K562 (cell line): ENCODE measurements at regions not wholly inside any gene's neighbourhood (a gene's known extent, or its start where the extent isn't known, plus 50 kb on each side); places are given as distances from the start of the nearest gene placed in this dataset.

Experiments
- ATAC-seq: fragments of 200-7000 bp; cut with Tn5 transposase; 3 replicates; pipeline ENCODE4 v1.9.1; 2020; ENCODE audit warnings: moderate library complexity
- BruUV-seq: library from RNA; stranded (reverse); fragments of 400-500 nt; replicated peaks from 2 replicates; lab custom pipeline; 2021; lab: Mats Ljungman, UMichigan
- CTCF ChIA-PET: fragments of 300-600 bp; formaldehyde crosslinking; extraction: SDS; loops from one replicate; lab custom pipeline; 2021; ENCODE audit warnings: low intra/inter-chr PET ratio; lab: Yijun Ruan, JAX
- POLR2A ChIA-PET: fragments of 300-600, 350-650 bp; sonication (Branson Sonifier 250); formaldehyde crosslinking; extraction: SDS; loops from one replicate; lab custom pipeline; 2021; ENCODE audit warnings: antibody characterized with exemption, inconsistent platforms; lab: Yijun Ruan, JAX
- DNase-seq, 4 experiments: peaks; one replicate each; pipeline versions ENCODE4 v3.0.0 to v3.0.0-alpha.2; 2011 to 2018; ENCODE audit warnings: low spot score in 3 of 4, mixed read lengths in 3 of 4; ENCODE audit errors: extremely low read depth in 1 of 4
- FAIRE-seq: peaks from 2 replicates; lab custom pipeline; 2011; peaks lifted over from hg19 to GRCh38; lab: Jason Lieb, UNC
- H2AFZ ChIP-seq: 2 replicates; pipeline ENCODE4 v1.6.0; 2011; ENCODE audit warnings: low read depth, low read length, control low read depth, inconsistent platforms
- H3K27ac ChIP-seq: fragments of 200-600 bp; 3 replicates; pipeline ENCODE4 v1.8.0; 2011; ENCODE audit warnings: low read depth, mild to moderate bottlenecking, control low read depth, inconsistent platforms, low read length, moderate library complexity, mixed read lengths; ENCODE audit errors: extremely low read depth
- H3K27me3 ChIP-seq, 2 experiments: fragments of 300-600 bp in 1 of 2; 2 replicates in 1 of 2; 3 replicates in 1 of 2; pipeline versions ENCODE4 v1.6.0 to v1.8.0; 2011; ENCODE audit warnings: inconsistent platforms in 2 of 2, low read length in 2 of 2, mild to moderate bottlenecking in 1 of 2, mixed read lengths in 1 of 2, moderate library complexity in 1 of 2; ENCODE audit not compliant: control insufficient read depth in 2 of 2, insufficient read depth in 2 of 2
- H3K36me3 ChIP-seq: fragments of 300-600 bp; 3 replicates; pipeline ENCODE4 v1.8.0; 2011; ENCODE audit warnings: mild to moderate bottlenecking, low read length, inconsistent platforms; ENCODE audit not compliant: control insufficient read depth, insufficient read depth
- H3K4me1 ChIP-seq, 2 experiments: fragments of 200-600 bp in 1 of 2; replicated peaks in 1 of 2; 2 replicates in 1 of 2; 3 replicates in 1 of 2; pipeline versions ENCODE4 v1.5.1 to v1.8.0; 2011; ENCODE audit warnings: inconsistent platforms in 2 of 2, low read length in 2 of 2, mild to moderate bottlenecking in 1 of 2, mixed read lengths in 1 of 2, moderate library complexity in 1 of 2; ENCODE audit not compliant: control insufficient read depth in 2 of 2, insufficient read depth in 2 of 2
- H3K4me2 ChIP-seq: 2 replicates; pipeline ENCODE4 v1.6.1; 2011; ENCODE audit warnings: low read length, control low read depth, inconsistent platforms, mixed read lengths; ENCODE audit not compliant: insufficient read depth
- H3K4me3 ChIP-seq: fragments of 200-600 bp; sonication (generic), shearing (Covaris generic); 2 replicates; pipeline ENCODE4 v1.5.1; 2016; ENCODE audit warnings: control low read depth, inconsistent platforms
- H3K79me2 ChIP-seq: fragments of 200-600 bp; 3 replicates; pipeline ENCODE4 v1.8.0; 2011; ENCODE audit warnings: low read length, inconsistent platforms; ENCODE audit not compliant: control insufficient read depth, insufficient read depth
- H3K9ac ChIP-seq, 2 experiments: 2 replicates each; pipeline versions ENCODE4 v1.6.0 to v1.6.1; 2011; ENCODE audit warnings: low read depth in 2 of 2, low read length in 2 of 2, control low read depth in 1 of 2, inconsistent platforms in 1 of 2, mild to moderate bottlenecking in 1 of 2, mixed read lengths in 1 of 2; ENCODE audit not compliant: insufficient read depth in 1 of 2
- H3K9me1 ChIP-seq: one replicate; pipeline ENCODE4 v1.6.0; 2011; ENCODE audit warnings: inconsistent platforms, mild to moderate bottlenecking, low read length, moderate library complexity; ENCODE audit not compliant: control insufficient read depth, insufficient read depth
- H3K9me3 ChIP-seq: replicated peaks from 2 replicates; pipeline ENCODE4 v1.5.1; 2011; ENCODE audit warnings: low read depth, low read length, inconsistent platforms; ENCODE audit not compliant: control insufficient read depth, insufficient read depth
- H4K20me1 ChIP-seq: replicated peaks from 2 replicates; pipeline ENCODE4 v1.6.1; 2011; ENCODE audit warnings: low read length, inconsistent platforms, mixed read lengths; ENCODE audit not compliant: control insufficient read depth, insufficient read depth
- CBX3 ChIP-seq, 2 experiments: IDR thresholded peaks; 1 replicate in 1 of 2; 2 replicates in 1 of 2; pipeline ENCODE4 v1.6.1; 2012; ENCODE audit warnings: inconsistent platforms in 2 of 2, low read length in 2 of 2, borderline replicate concordance in 1 of 2, control low read depth in 1 of 2
- CGGBP1 ChIP-seq: fragments of 250-450 bp; sonication (Bioruptor Pico); IDR thresholded peaks from 2 replicates; pipeline ENCODE4 v1.9.0; 2021; ENCODE audit warnings: mild to moderate bottlenecking
- E2F8 ChIP-seq: fragments of 450-650 bp; IDR thresholded peaks from 2 replicates; pipeline ENCODE4 v1.7.1; 2018; ENCODE audit warnings: mild to moderate bottlenecking, low read depth; ENCODE audit not compliant: partially characterized antibody
- HES1 ChIP-seq: fragments of 450-650 bp; IDR thresholded peaks from 2 replicates; pipeline ENCODE4 v1.6.1; 2016; ENCODE audit warnings: low read depth, mild to moderate bottlenecking, moderate library complexity
- MAFF ChIP-seq: IDR thresholded peaks from 2 replicates; pipeline ENCODE4 v1.6.1; 2012; ENCODE audit warnings: low read length, improper control_type of control experiment
- NR4A1 ChIP-seq, 2 experiments: fragments of 250-450 bp in 1 of 2; fragments of 450-650 bp in 1 of 2; sonication (Bioruptor Pico) in 1 of 2; IDR thresholded peaks; 2 replicates each; pipeline versions ENCODE4 v1.4.0 to v1.6.1; 2016 to 2020; ENCODE audit warnings: mild to moderate bottlenecking in 2 of 2, missing compliant biosample characterization in 1 of 2, missing genetic modification characterization in 1 of 2, moderate library complexity in 1 of 2
- PTTG1 ChIP-seq: fragments of 450-650 bp; IDR thresholded peaks from 2 replicates; pipeline ENCODE4 v1.6.1; 2016; ENCODE audit warnings: low read depth, mild to moderate bottlenecking, missing genetic modification characterization, missing compliant biosample characterization
- RBM15 ChIP-seq: fragments of 200-400 bp; formaldehyde crosslinking; IDR thresholded peaks from 2 replicates; pipeline ENCODE4 v1.6.1; 2018; ENCODE audit warnings: mild to moderate bottlenecking, low read length, moderate library complexity; ENCODE audit not compliant: insufficient read depth
- SRSF1 ChIP-seq: fragments of 200-400 bp; formaldehyde crosslinking; IDR thresholded peaks from 2 replicates; pipeline ENCODE4 v1.6.1; 2017; ENCODE audit warnings: mild to moderate bottlenecking, low read depth, low read length, moderate library complexity
- XRCC4 ChIP-seq: IDR thresholded peaks from one replicate; pipeline ENCODE4 v1.6.1; 2011; ENCODE audit not compliant: insufficient read depth, insufficient read length; ENCODE audit errors: extremely low read depth
- ZNF12 ChIP-seq: sonication (generic); formaldehyde crosslinking; IDR thresholded peaks from 2 replicates; pipeline ENCODE4 v1.4.0; 2020; ENCODE audit warnings: mild to moderate bottlenecking, missing genetic modification reagents
- ZNF23 ChIP-seq: fragments of 250-450 bp; sonication (Bioruptor Pico); IDR thresholded peaks from 2 replicates; pipeline ENCODE4 v1.4.0; 2020; ENCODE audit warnings: mild to moderate bottlenecking
- ZNF436 ChIP-seq: fragments of 250-450, 450-650 bp; sonication (Bioruptor Pico); formaldehyde crosslinking; IDR thresholded peaks from 2 replicates; pipeline ENCODE4 v1.7.0; 2020; ENCODE audit warnings: mild to moderate bottlenecking
- ZNF589 ChIP-seq: fragments of 200-800 bp; sonication (Bioruptor generic); IDR thresholded peaks from 2 replicates; pipeline ENCODE4 v1.6.1; 2016; ENCODE audit warnings: low read depth, missing genetic modification characterization, missing compliant biosample characterization
- ZNF780A ChIP-seq: fragments of 250-450 bp; sonication (Bioruptor Pico); IDR thresholded peaks from 2 replicates; pipeline ENCODE4 v1.5.0; 2021; ENCODE audit warnings: mild to moderate bottlenecking
- ZNF830 ChIP-seq: fragments of 250-450 bp; sonication (Bioruptor Pico); IDR thresholded peaks from 2 replicates; pipeline ENCODE4 v1.5.0; 2021; ENCODE audit warnings: mild to moderate bottlenecking
- ZSCAN32 ChIP-seq: fragments of 450-650 bp; formaldehyde crosslinking; IDR thresholded peaks from 2 replicates; pipeline ENCODE4 v1.4.0; 2020; ENCODE audit warnings: mild to moderate bottlenecking, moderate library complexity
- WGBS: fragments of 100-300 bp; shearing (Covaris generic); methylation state at CpG from one replicate; pipeline ENCODE4 v1.1.6; 2016; ENCODE audit warnings: low coverage, mixed read lengths; ENCODE audit not compliant: insufficient coverage; ENCODE audit errors: missing lambda C conversion rate; 5-methylcytosine and 5-hydroxymethylcytosine counted together
- in situ Hi-C: fragments of 300-500 bp; cut with MboI; formaldehyde crosslinking; loops from 4 replicates; pipeline ENCODE4 v1.15.0; 2018; ENCODE audit warnings: inconsistent platforms, mixed read lengths
- intact Hi-C: fragments of 100-400 bp; cut with micrococcal nuclease; formaldehyde crosslinking; loops from 2 replicates; pipeline ENCODE4 v1.14.2; 2022
- TF ChIP-seq, protein P1 (sequence below): sonication (generic); formaldehyde crosslinking; IDR thresholded peaks from 2 replicates; pipeline ENCODE4 v1.8.0; 2022; ENCODE audit warnings: missing genetic modification reagents, mild to moderate bottlenecking, borderline replicate concordance

DNA sequence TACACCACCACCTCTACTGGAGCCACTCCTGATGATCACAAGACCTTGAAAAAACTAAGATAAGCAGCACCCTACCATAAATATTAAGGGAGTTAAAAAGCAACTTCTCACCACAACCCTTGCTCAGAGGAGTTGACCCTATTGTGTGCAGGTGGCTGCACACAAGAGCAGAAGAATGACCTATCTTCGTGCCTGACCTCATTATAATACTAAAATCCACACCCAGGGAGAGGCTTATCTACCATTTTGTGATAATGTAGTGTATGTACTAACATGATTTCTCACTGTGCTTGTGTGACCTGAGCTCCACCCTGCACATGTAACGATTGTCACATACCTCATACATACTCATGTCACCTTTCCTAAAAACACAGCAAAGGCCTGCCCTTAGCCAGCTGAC, 205.0 kb upstream of the MBL2 start:
- Histone ChIP-seq H3K4me1 (no peaks in the 10 kb centered on the region), H3K79me2 (no peaks in the 10 kb centered on the region), H3K9me1 (no peaks in the 10 kb centered on the region), H3K4me2 (no peak overlapping the region), H3K9me3 (no peaks in the 10 kb centered on the region), H3K27ac (no peak overlapping the region), H3K27me3 (no peaks in the 10 kb centered on the region), H3K9ac (no peak overlapping the region), H4K20me1 (no peaks in the 10 kb centered on the region), H3K4me3 (no peak overlapping the region), H3K36me3 (no peaks in the 10 kb centered on the region), H2AFZ (no peak overlapping the region)
- no peak for ATAC-seq
- CTCF ChIA-PET: no interaction called here
- POLR2A ChIA-PET: no interaction called here
- in situ Hi-C loops: no loop called here
- no TSS peak for BruUV-seq
- FAIRE-seq: no peak
- DNase-seq: no peak
- intact Hi-C loops: no loop called here
- 0% methylated on average over 2 of the region's 2 CpGs for WGBS
- no peak for TF ChIP-seq RBM15
- TF ChIP-seq HES1: no peak
- no peak for TF ChIP-seq ZNF12 (CRISPR knock-in tag)
- TF ChIP-seq ZNF436 (CRISPR knock-in tag): no peak
- no peak for TF ChIP-seq ZSCAN32 (CRISPR knock-in tag)
- TF ChIP-seq, protein P1, sequence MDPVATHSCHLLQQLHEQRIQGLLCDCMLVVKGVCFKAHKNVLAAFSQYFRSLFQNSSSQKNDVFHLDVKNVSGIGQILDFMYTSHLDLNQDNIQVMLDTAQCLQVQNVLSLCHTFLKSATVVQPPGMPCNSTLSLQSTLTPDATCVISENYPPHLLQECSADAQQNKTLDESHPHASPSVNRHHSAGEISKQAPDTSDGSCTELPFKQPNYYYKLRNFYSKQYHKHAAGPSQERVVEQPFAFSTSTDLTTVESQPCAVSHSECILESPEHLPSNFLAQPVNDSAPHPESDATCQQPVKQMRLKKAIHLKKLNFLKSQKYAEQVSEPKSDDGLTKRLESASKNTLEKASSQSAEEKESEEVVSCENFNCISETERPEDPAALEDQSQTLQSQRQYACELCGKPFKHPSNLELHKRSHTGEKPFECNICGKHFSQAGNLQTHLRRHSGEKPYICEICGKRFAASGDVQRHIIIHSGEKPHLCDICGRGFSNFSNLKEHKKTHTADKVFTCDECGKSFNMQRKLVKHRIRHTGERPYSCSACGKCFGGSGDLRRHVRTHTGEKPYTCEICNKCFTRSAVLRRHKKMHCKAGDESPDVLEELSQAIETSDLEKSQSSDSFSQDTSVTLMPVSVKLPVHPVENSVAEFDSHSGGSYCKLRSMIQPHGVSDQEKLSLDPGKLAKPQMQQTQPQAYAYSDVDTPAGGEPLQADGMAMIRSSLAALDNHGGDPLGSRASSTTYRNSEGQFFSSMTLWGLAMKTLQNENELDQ (CRISPR knock-in tag): no peak
- TF ChIP-seq E2F8: no peak
- no peak for TF ChIP-seq PTTG1 (tag)
- no peak for TF ChIP-seq ZNF830 (CRISPR knock-in tag)
- TF ChIP-seq ZNF23 (CRISPR knock-in tag): no peak
- TF ChIP-seq SRSF1: no peak
- TF ChIP-seq MAFF: no peak
- TF ChIP-seq NR4A1 (CRISPR knock-in tag; IDR thresholded peaks at IDR 0.05): no peak
- no peak for TF ChIP-seq NR4A1 (tag; IDR thresholded peaks at IDR 0.05)
- TF ChIP-seq ZNF780A (CRISPR knock-in tag): no peak
- no peak for TF ChIP-seq XRCC4
- TF ChIP-seq CBX3 (IDR thresholded peaks at IDR 0.05; ENCODE audit: borderline replicate concordance in 1 of 2, low read length in 2 of 2): no peak
- TF ChIP-seq ZNF589 (CRISPR knock-in tag): no peak
- no peak for TF ChIP-seq CGGBP1
